NCI-H1930 (cell line): ENCODE measurements at regions not wholly inside any gene's neighbourhood (a gene's known extent, or its start where the extent isn't known, plus 50 kb on each side); places are given as distances from the start of the nearest gene placed in this dataset.

ENCODE experiments used
- DNase-seq, 2 experiments: peaks; one replicate each; lab custom pipeline; 2025; lab: John Stamatoyannopoulos, UW

- no peak for DNase-seq
Measured at GRCh38 chrX:8869812-8870211, 68.6 kb upstream of the FAM9A start.

GRCh38 chrX:8868906-8869305, 67.7 kb upstream of the FAM9A start:
- peak in 1 of 2 experiments; percentile 1 for DNase-seq

- no peak for DNase-seq
Measured at GRCh38 chrX:8868070-8868773, 67.0 kb upstream of the FAM9A start.

GRCh38 chrX:8867406-8867805, 66.2 kb upstream of the FAM9A start:
- DNase-seq, result no peak

- no peak for DNase-seq
Measured at GRCh38 chrX:8864161-8864560, 63.0 kb upstream of the FAM9A start.

- no peak for DNase-seq
Measured at GRCh38 chrX:8861908-8862307, 60.7 kb upstream of the FAM9A start.

GRCh38 chrX:8851231-8851886, 50.2 kb upstream of the FAM9A start:
- DNase-seq, result no peak
